ENCODE measurements at regions not wholly inside any gene's neighbourhood (a gene's known extent, or its start where the extent isn't known, plus 50 kb on each side); places are given as distances from the start of the nearest gene placed in this dataset.
A peak's percentile ranks its signal among the peaks of the same experiment; 100 is the strongest.

GRCh38 chr12:24198936-24199671 is 249.6 kb upstream of the SOX5 start:
- Histone ChIP-seq H3K9me3 (replicated peaks; ENCODE audit: control insufficient read depth, insufficient read depth, low read length) (no peaks in the 10 kb centered on the region), H2AFZ (ENCODE audit: low read depth, low read length) (no peak overlapping the region), H3K9me1 (replicated peaks; ENCODE audit: control insufficient read depth, extremely low read depth, insufficient read depth, low read length) (no peaks in the 10 kb centered on the region), H4K20me1 (replicated peaks; ENCODE audit: control insufficient read depth, extremely low read depth, insufficient read depth, low read length) (no peaks in the 10 kb centered on the region), H3K4me3 (replicated peaks in 1 of 3; ENCODE audit: insufficient read depth in 1 of 3, low read depth in 1 of 3, low read length in 3 of 3) (no peak overlapping the region), H3K9ac (replicated peaks; ENCODE audit: extremely low read depth, insufficient read depth, low read length) (no peak overlapping the region), H3K27ac (ENCODE audit: insufficient read depth, low read depth, low read length) (no peak overlapping the region), H3K36me3 (ENCODE audit: control insufficient read depth in 2 of 2, extremely low read depth in 1 of 2, insufficient read depth in 2 of 2, low read length in 2 of 2) (no peaks in the 10 kb centered on the region), H3K27me3 (ENCODE audit: control insufficient read depth in 2 of 2, insufficient read depth in 2 of 2, low read length in 2 of 2) (no peaks in the 10 kb centered on the region), H3K79me2 (ENCODE audit: control insufficient read depth, insufficient read depth, low read length) (no peaks in the 10 kb centered on the region), H3K4me2 (ENCODE audit: insufficient read depth, low read length) (no peak overlapping the region), H3K4me1 (ENCODE audit: control insufficient read depth, extremely low read depth, insufficient read depth, low read length) (peaks cover 14% of the 10 kb centered on the region)
- FAIRE-seq, result peak; percentile 63
- peak; percentile 80 for DNase-seq (ENCODE audit: low read depth, low spot score)
- dilution Hi-C loops (cut with MboI; ENCODE audit: extremely low pct_ligation_motif_present, low sequenced_read_pairs), result no loop called here
- intact Hi-C loops (cut with micrococcal nuclease), result no loop called here
- TF ChIP-seq POLR2A (IDR thresholded peaks at IDR 0.05; ENCODE audit: low read depth, low read length) (no peak), POLR2AphosphoS5 (IDR thresholded peaks at IDR 0.05; ENCODE audit: insufficient read depth, low read depth, low read length) (no peak), MYC (IDR thresholded peaks at IDR 0.05; ENCODE audit: low read depth, low read length) (no peak), MAX (IDR thresholded peaks at IDR 0.05; ENCODE audit: insufficient read depth, insufficient read length) (no peak), EZH2 (IDR thresholded peaks at IDR 0.05; ENCODE audit: borderline replicate concordance, low read depth, low read length, severe bottlenecking) (no peak), GATA2 (IDR thresholded peaks at IDR 0.05; ENCODE audit: insufficient read depth, insufficient read length, low read depth, low read length) (no peak), FOS (IDR thresholded peaks at IDR 0.05; ENCODE audit: borderline replicate concordance, insufficient read depth, low read length) (no peak), JUN (IDR thresholded peaks at IDR 0.05; ENCODE audit: borderline replicate concordance, insufficient read depth, insufficient read length, low read depth) (no peak), CTCF (IDR thresholded peaks at IDR 0.05; ENCODE audit: extremely low read depth in 1 of 2, insufficient read depth in 1 of 2, low read depth in 1 of 2, low read length in 2 of 2) (no peak)
- ChIA-PET CTCF (no interaction called here), POLR2A (no interaction called here)
- no TSS peak for BruUV-seq (replicated peaks)
